Adrenal gland (tissue), 9 donors: ENCODE measurements at regions not wholly inside any gene's neighbourhood (a gene's known extent, or its start where the extent isn't known, plus 50 kb on each side); places are given as distances from the start of the nearest gene placed in this dataset.

Experiments
- DNase-seq, 7 donors: peaks; one replicate each; pipeline ENCODE4 v3.0.0-alpha.2; 2019 to 2020
- H3K27ac ChIP-seq, 5 donors: fragments of 200-600 bp; sonication (generic) in 4 of 5; 1 replicate in 3 of 5; 2 replicates in 2 of 5; pipeline versions ENCODE4 v1.5.1 to v1.8.0; 2016 to 2020; ENCODE audit warnings: mild to moderate bottlenecking in 1 of 5
- H3K27me3 ChIP-seq: fragments of 200-600 bp; 2 replicates; pipeline ENCODE4 v1.8.0; 2021
- H3K36me3 ChIP-seq, 2 donors: fragments of 200-600 bp; replicated peaks in 1 of 2; 1 replicate in 1 of 2; 2 replicates in 1 of 2; pipeline versions ENCODE4 v1.5.1 to v1.8.0; 2018 to 2022
- H3K4me1 ChIP-seq, 2 donors: fragments of 200-600 bp; replicated peaks in 1 of 2; 1 replicate in 1 of 2; 2 replicates in 1 of 2; pipeline versions ENCODE4 v1.5.1 to v1.8.0; 2018 to 2021
- H3K4me3 ChIP-seq, 4 donors: fragments of 200-600 bp; sonication (generic) in 3 of 4; one replicate each; pipeline ENCODE4 v1.5.1; 2016 to 2018
- H3K9me3 ChIP-seq, 3 donors: fragments of 200-600 bp; sonication (generic) in 1 of 3; replicated peaks in 1 of 3; 1 replicate in 2 of 3; 2 replicates in 1 of 3; pipeline versions ENCODE4 v1.5.1 to v1.8.0; 2016 to 2021
- POLR2A ChIP-seq, 2 donors: fragments of 450-650 bp; IDR thresholded peaks; one replicate each; pipeline ENCODE4 v1.6.1; 2017; ENCODE audit warnings: antibody characterized with exemption in 2 of 2, mild to moderate bottlenecking in 2 of 2, moderate library complexity in 1 of 2
- WGBS, 4 donors: extraction: QIAGEN DNeasy Blood & Tissue Kit in 2 of 4; methylation state at CpG; one replicate each; pipeline versions ENCODE4 v1.1.5 to v1.1.7; 2013 to 2017; 5-methylcytosine and 5-hydroxymethylcytosine counted together
- intact Hi-C, 2 donors: fragments of 100-400 bp; cut with DNase I; formaldehyde crosslinking; loops; one replicate each; pipeline versions ENCODE4 v1.14.1 to v1.15.0; 2022 to 2023
- TF ChIP-seq, protein P1 (sequence below), 6 experiments: fragments of 450-650 bp in 4 of 6; fragments of 200-600 bp in 2 of 6; sonication (generic) in 1 of 6; IDR thresholded peaks; 1 replicate in 5 of 6; 2 replicates in 1 of 6; pipeline versions ENCODE4 v1.5.1 to v1.8.0; 2016 to 2021; ENCODE audit warnings: antibody characterized with exemption in 6 of 6, mild to moderate bottlenecking in 2 of 6, moderate library complexity in 1 of 6
- donor health status: healthy with polysubstance abuse.
- donor health status: Bipolar disorder and iron deficiency.
- donor health status: DM: yes; HTN: yes; CAD: no.
- donor health status: DM: no; HTN: no; CAD: no.
- donor health status: DM: no; HTN: no; CAD: no.

DNA sequence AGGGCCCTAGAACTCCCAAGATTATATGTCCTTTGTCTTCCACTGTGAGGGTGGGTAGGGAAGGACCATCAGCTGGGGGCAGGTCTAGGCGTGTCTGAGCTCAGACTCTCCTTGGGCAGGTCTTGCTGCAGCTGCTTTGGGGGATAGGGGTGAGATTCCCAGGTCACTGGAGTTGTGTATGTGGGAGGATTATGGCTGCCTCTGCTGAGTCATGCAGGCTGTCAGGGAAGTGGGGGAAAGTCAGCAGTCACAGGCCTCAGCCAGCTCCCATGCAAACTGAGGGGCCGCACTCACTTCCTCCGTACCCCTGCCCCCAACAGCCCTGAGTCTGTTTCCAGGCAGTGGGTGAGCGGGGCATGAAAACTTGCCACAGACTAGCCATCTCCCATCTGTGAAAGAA lies 600.8 kb downstream of the DIAPH3 start:
- DNase-seq, result no peak
- Histone ChIP-seq H3K27me3 (no peaks in the 10 kb centered on the region), H3K27ac (no peak overlapping the region), H3K36me3 (no peaks in the 10 kb centered on the region), H3K9me3 (no peaks in the 10 kb centered on the region), H3K4me1 (no peaks in the 10 kb centered on the region), H3K4me3 (no peak overlapping the region)
- TF ChIP-seq, protein P1, sequence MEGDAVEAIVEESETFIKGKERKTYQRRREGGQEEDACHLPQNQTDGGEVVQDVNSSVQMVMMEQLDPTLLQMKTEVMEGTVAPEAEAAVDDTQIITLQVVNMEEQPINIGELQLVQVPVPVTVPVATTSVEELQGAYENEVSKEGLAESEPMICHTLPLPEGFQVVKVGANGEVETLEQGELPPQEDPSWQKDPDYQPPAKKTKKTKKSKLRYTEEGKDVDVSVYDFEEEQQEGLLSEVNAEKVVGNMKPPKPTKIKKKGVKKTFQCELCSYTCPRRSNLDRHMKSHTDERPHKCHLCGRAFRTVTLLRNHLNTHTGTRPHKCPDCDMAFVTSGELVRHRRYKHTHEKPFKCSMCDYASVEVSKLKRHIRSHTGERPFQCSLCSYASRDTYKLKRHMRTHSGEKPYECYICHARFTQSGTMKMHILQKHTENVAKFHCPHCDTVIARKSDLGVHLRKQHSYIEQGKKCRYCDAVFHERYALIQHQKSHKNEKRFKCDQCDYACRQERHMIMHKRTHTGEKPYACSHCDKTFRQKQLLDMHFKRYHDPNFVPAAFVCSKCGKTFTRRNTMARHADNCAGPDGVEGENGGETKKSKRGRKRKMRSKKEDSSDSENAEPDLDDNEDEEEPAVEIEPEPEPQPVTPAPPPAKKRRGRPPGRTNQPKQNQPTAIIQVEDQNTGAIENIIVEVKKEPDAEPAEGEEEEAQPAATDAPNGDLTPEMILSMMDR (IDR thresholded peaks at IDR 0.05), result no peak
- TF ChIP-seq POLR2A (IDR thresholded peaks at IDR 0.05), result no peak
- WGBS, 4 donors, result 90 to 100% (median 95%) methylated on average over 1 to 4 of the region's 4 CpGs
- intact Hi-C loops, result no loop called here

DNA sequence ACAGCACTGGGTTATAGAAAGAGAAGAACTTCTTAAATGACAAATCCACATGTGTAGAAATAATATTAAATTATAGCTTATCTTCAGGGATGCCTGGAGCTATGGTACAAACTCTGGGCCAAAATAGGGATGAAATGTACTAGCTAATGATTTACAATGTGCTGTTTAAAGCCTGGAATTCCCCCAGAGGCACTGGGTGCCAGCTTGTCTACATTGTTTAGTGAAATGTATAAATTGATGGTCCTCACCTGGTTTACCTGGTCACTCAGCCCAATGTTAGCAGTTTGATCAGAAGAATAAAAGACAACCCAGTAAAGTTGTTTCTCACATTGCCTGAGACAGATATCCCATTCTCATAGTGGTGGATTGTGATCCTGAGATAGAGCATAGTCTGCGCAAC lies 597.2 kb downstream of the DIAPH3 start:
- Histone ChIP-seq H3K4me1 (no peaks in the 10 kb centered on the region), H3K27ac (no peak overlapping the region), H3K36me3 (no peaks in the 10 kb centered on the region), H3K9me3 (no peaks in the 10 kb centered on the region), H3K27me3 (no peaks in the 10 kb centered on the region), H3K4me3 (no peak overlapping the region)
- WGBS, 4 donors, result 92 to 100% (median 97%) methylated on average over 1 of the region's 1 CpG
- intact Hi-C loops, result no loop called here
- TF ChIP-seq, protein P1 (IDR thresholded peaks at IDR 0.05), result no peak
- no peak for TF ChIP-seq POLR2A (IDR thresholded peaks at IDR 0.05)
- DNase-seq, result no peak

DNA sequence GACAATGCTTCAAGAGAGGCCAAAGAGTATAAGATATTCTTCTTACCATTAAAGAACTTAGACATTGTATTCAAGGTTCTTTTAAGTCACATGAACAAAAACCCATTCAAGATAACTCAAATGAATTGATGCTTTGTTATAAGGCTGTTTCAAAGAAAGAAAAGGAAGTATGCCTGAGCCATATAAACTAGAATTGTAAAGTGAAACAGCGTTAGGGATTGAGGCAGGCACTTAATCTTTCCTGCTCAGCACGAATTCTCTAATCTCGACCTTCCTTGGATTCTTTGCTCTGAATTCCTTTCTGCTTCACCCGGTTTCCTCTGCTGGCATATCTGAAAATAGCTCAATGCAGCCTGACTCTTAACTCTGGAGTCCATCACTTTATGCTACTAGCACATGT lies 595.4 kb downstream of the DIAPH3 start:
- Histone ChIP-seq H3K27ac (no peak overlapping the region), H3K9me3 (no peaks in the 10 kb centered on the region), H3K27me3 (no peaks in the 10 kb centered on the region), H3K4me1 (no peaks in the 10 kb centered on the region), H3K36me3 (no peaks in the 10 kb centered on the region), H3K4me3 (no peak overlapping the region)
- no peak for DNase-seq
- WGBS, 4 donors, result 45 to 53% (median 52%) methylated on average over 4 of the region's 4 CpGs
- TF ChIP-seq, protein P1 (IDR thresholded peaks at IDR 0.05), result no peak
- intact Hi-C loops, result no loop called here

DNA sequence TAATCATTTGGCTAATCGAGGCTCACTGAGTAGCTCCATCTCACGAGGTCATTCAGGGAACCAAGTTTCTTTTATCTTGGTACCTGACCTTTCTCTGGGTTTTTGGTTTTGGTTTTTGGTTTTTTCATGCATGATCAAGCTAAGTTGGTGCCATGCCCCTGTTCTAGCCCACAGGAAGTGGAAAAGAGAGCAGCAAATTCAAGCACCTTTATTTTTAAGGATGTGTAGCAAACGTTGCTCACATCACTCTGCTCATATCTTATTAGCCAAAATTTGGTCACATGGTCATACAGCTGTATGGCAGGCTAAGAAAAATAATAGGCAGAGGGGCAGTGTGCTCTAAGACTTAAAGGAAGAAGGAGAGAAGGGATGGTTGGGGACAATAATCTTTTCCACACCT lies 593.5 kb downstream of the DIAPH3 start:
- TF ChIP-seq, protein P1 (IDR thresholded peaks at IDR 0.05), result no peak
- TF ChIP-seq POLR2A (IDR thresholded peaks at IDR 0.05), result no peak

More for the DNA sequence above, 593.5 kb downstream of the DIAPH3 start:
- intact Hi-C loops, result no loop called here
- DNase-seq, result no peak
- no peaks in the 10 kb centered on the region for H3K9me3 ChIP-seq
- H3K4me1 ChIP-seq, result no peaks in the 10 kb centered on the region
- WGBS, 4 donors, result 49 to 51% (median 50%) methylated on average over 3 of the region's 3 CpGs
- no peaks in the 10 kb centered on the region for H3K27me3 ChIP-seq
- no peak overlapping the region for H3K4me3 ChIP-seq
- H3K27ac ChIP-seq, result no peak overlapping the region
- H3K36me3 ChIP-seq, result no peaks in the 10 kb centered on the region
